Neural crest cell (in vitro differentiated cells): ENCODE measurements at regions not wholly inside any gene's neighbourhood (a gene's known extent, or its start where the extent isn't known, plus 50 kb on each side); places are given as distances from the start of the nearest gene placed in this dataset.

Experiments
- DNase-seq: peaks from one replicate; pipeline ENCODE4 v3.0.0; 2021; ENCODE audit warnings: low read depth, mixed read lengths, low spot score
- H3K27ac Mint-ChIP-seq: one replicate; pipeline ENCODE4 v1.8.0; 2021; ENCODE audit warnings: mild to moderate bottlenecking, mixed read lengths; ENCODE audit not compliant: unreplicated experiment
- H3K27me3 Mint-ChIP-seq: 2 replicates; pipeline ENCODE4 v1.8.0; 2021; ENCODE audit warnings: low read depth, mild to moderate bottlenecking, mixed read lengths
- H3K36me3 Mint-ChIP-seq: 2 replicates; pipeline ENCODE4 v1.8.0; 2021; ENCODE audit warnings: low read depth, mild to moderate bottlenecking, mixed read lengths
- H3K4me1 Mint-ChIP-seq: 2 replicates; pipeline ENCODE4 v1.8.0; 2021; ENCODE audit warnings: mixed read lengths
- H3K4me3 Mint-ChIP-seq: one replicate; pipeline ENCODE4 v1.8.0; 2021; ENCODE audit warnings: mild to moderate bottlenecking, mixed read lengths
- H3K9me3 Mint-ChIP-seq: 2 replicates; pipeline ENCODE4 v1.8.0; 2021; ENCODE audit warnings: mixed read lengths
- TF ChIP-seq, protein P1 (sequence below): fragments of 200-600 bp; sonication (generic); conservative IDR thresholded peaks from 2 replicates; pipeline ENCODE4 v1.5.0; 2021; ENCODE audit warnings: antibody characterized with exemption, mild to moderate bottlenecking

DNA sequence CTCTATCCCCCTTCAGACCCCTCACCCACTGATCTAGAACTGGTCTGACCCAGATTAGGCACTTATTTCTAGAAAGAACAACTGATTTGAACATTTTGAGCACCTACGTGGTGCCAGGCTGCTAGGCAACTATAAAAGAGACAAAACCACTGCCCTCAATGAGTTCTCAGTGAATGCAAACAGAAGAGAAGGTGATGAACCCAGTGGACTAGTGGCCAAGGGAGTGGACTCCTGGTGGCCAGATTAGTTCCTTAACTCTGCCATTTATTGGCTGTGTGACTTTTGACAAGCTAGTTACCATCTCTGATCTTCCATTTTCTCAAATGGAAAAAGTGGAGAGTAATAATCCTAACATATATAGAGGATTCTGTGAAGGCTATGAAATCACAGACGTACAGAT, 259.1 kb upstream of the SALL1 start:
- DNase-seq = no peak

DNA sequence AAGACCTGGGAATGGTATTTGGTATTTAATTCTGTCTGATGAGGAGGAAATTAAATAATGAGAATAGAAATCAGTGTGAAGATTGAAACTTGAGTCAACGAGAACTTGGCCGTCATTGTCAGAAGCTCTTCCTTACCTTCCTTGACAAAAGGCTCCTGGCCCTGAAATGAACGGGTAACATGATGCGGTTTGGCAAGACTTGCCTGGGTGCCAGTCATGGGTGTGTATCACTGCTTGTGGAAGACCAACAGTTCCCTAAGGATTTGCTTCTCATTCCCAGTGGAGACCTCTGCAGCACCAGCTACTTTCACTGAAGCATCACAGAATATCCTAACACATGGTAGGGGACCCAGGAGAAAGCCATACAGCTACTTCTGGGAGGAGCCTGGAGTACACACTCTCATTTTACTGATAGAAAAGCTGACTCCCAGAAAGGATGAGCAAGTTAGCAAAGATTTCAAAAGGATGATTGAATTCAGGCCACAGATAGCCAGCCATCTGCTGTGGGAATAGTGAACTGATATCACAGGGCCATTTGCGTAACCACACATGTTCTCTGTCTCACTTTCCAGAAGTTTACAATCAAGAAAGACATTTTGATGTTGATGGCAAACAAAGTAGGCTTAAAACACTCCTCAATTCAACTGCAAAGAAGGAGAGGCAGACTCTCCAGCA, 258.1 kb upstream of the SALL1 start:
- Mint-ChIP-seq H3K27me3 (no peaks in the 10 kb centered on the region), H3K4me1 (peaks cover 3% of the 10 kb centered on the region), H3K9me3 (peaks cover 2% of the 10 kb centered on the region), H3K36me3 (no peaks in the 10 kb centered on the region), H3K27ac (no peak overlapping the region), H3K4me3 (no peak overlapping the region)
- no peak for DNase-seq
- TF ChIP-seq, protein P1, sequence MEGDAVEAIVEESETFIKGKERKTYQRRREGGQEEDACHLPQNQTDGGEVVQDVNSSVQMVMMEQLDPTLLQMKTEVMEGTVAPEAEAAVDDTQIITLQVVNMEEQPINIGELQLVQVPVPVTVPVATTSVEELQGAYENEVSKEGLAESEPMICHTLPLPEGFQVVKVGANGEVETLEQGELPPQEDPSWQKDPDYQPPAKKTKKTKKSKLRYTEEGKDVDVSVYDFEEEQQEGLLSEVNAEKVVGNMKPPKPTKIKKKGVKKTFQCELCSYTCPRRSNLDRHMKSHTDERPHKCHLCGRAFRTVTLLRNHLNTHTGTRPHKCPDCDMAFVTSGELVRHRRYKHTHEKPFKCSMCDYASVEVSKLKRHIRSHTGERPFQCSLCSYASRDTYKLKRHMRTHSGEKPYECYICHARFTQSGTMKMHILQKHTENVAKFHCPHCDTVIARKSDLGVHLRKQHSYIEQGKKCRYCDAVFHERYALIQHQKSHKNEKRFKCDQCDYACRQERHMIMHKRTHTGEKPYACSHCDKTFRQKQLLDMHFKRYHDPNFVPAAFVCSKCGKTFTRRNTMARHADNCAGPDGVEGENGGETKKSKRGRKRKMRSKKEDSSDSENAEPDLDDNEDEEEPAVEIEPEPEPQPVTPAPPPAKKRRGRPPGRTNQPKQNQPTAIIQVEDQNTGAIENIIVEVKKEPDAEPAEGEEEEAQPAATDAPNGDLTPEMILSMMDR = no peak

More for the DNA sequence above, 259.1 kb upstream of the SALL1 start:
- TF ChIP-seq, protein P1 = no peak
- Mint-ChIP-seq H3K36me3 (no peaks in the 10 kb centered on the region), H3K27me3 (no peaks in the 10 kb centered on the region), H3K4me3 (no peak overlapping the region), H3K9me3 (peaks cover 2% of the 10 kb centered on the region), H3K27ac (no peak overlapping the region), H3K4me1 (peaks cover 3% of the 10 kb centered on the region)

DNA sequence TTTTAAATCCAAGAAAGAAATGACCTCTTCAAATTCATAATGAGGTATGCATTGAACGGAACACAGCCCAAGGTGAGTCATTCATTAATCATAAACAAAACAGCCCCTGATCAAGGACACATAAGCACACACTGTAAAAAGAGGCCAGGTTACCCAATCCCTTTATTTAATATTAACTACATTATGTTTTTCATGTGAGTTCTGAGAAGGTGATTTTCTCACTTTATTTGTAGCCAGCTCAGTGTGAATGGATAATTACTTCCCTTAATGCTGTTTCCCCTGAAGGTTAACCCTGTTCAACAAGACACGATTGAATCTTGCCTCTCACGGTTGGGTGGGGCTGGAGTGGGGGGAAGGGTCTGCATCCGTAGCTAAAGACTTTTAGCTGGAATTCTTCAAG, 257.3 kb upstream of the SALL1 start:
- TF ChIP-seq, protein P1 = no peak
- Mint-ChIP-seq H3K36me3 (no peaks in the 10 kb centered on the region), H3K4me1 (peaks cover 3% of the 10 kb centered on the region), H3K4me3 (no peak overlapping the region), H3K27ac (no peak overlapping the region), H3K27me3 (no peaks in the 10 kb centered on the region), H3K9me3 (peaks cover 2% of the 10 kb centered on the region)
- no peak for DNase-seq

DNA sequence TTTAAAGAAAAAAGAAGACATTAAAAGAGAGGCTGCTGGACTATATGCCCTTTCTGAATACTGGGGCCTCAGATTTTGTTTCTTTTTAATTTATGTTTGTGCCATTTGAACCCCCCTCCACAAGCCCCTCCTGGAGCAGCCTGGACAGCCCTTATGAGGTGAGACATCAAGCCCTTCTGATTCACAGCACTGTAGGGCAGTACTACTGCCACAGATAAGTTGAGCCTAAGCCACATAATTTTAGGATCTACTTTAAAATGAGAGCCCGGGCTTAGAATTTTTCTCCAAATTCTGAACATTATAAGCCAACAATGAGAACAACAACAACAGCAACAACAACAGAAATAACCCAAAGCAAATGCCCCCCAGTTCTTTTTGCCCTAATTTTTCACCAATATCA, 256.9 kb upstream of the SALL1 start:
- TF ChIP-seq, protein P1 = no peak
- Mint-ChIP-seq H3K4me3 (no peak overlapping the region), H3K36me3 (no peaks in the 10 kb centered on the region), H3K27ac (no peak overlapping the region), H3K9me3 (peaks cover 2% of the 10 kb centered on the region), H3K4me1 (peaks cover 3% of the 10 kb centered on the region), H3K27me3 (no peaks in the 10 kb centered on the region)
- DNase-seq = no peak

DNA sequence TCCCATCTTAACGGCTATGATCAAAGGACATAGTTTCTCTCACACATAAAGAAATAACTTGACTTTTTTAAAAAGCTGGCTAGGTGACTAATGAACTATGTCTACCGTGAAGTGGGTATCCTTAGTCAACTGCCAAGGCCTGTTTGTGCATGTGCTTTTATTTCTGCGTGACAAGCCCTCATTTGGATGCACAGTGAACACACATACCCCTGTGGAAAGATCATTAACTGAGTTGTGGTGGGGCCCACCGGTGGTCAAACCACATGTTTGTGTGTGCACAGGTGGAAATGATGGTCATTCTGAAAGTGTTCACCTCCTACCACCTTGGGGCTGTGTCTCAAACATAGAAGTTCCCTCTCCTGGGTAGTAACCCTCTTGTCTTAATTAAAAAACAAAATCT, 256.1 kb upstream of the SALL1 start:
- DNase-seq = no peak
- Mint-ChIP-seq H3K9me3 (peaks cover 2% of the 10 kb centered on the region), H3K27ac (no peak overlapping the region), H3K36me3 (no peaks in the 10 kb centered on the region), H3K27me3 (no peaks in the 10 kb centered on the region), H3K4me1 (peaks cover 3% of the 10 kb centered on the region), H3K4me3 (no peak overlapping the region)
- TF ChIP-seq, protein P1 = no peak
